MCF 10A (cell line): ENCODE measurements at regions not wholly inside any gene's neighbourhood (a gene's known extent, or its start where the extent isn't known, plus 50 kb on each side); places are given as distances from the start of the nearest gene placed in this dataset.
A peak's percentile ranks its signal among the peaks of the same experiment; 100 is the strongest.

Source experiments
- BruUV-seq: library from RNA; stranded (reverse); fragments of 400-500 nt; replicated peaks from 2 replicates; lab custom pipeline; 2021; lab: Mats Ljungman, UMichigan
- CTCF ChIA-PET: fragments of 300-600 bp; sonication (Branson Sonifier 250); formaldehyde crosslinking; extraction: SDS; loops from one replicate; lab custom pipeline; 2021; ENCODE audit warnings: antibody characterized with exemption, inconsistent platforms; lab: Yijun Ruan, JAX
- POLR2A ChIA-PET: fragments of 300-600, 350-650 bp; sonication (Branson Sonifier 250); formaldehyde crosslinking; extraction: SDS; loops from one replicate; lab custom pipeline; 2020; ENCODE audit warnings: antibody characterized with exemption, inconsistent platforms; lab: Yijun Ruan, JAX
- DNase-seq: peaks from one replicate; pipeline ENCODE4 v3.0.0-alpha.2; 2018; ENCODE audit not compliant: unreplicated experiment
- H3K27ac Mint-ChIP-seq: one replicate; pipeline ENCODE4 v1.8.0; 2022; ENCODE audit warnings: mild to moderate bottlenecking, low read depth, mixed read lengths; ENCODE audit not compliant: unreplicated experiment
- H3K27me3 Mint-ChIP-seq: one replicate; pipeline ENCODE4 v1.8.0; 2022; ENCODE audit warnings: mixed read lengths; ENCODE audit not compliant: insufficient read depth, unreplicated experiment
- H3K36me3 Mint-ChIP-seq: one replicate; pipeline ENCODE4 v1.8.0; 2022; ENCODE audit warnings: mild to moderate bottlenecking, moderate library complexity, mixed read lengths; ENCODE audit not compliant: insufficient read depth, unreplicated experiment
- H3K4me1 Mint-ChIP-seq: one replicate; pipeline ENCODE4 v1.8.0; 2022; ENCODE audit warnings: mixed read lengths; ENCODE audit not compliant: insufficient read depth, unreplicated experiment
- H3K4me3 Mint-ChIP-seq: one replicate; pipeline ENCODE4 v1.8.0; 2022; ENCODE audit warnings: mild to moderate bottlenecking, moderate library complexity, mixed read lengths; ENCODE audit not compliant: unreplicated experiment
- H3K9me3 Mint-ChIP-seq: one replicate; pipeline ENCODE4 v1.8.0; 2022; ENCODE audit warnings: mixed read lengths; ENCODE audit not compliant: unreplicated experiment
- CTCF ChIP-seq: fragments of 200-600 bp; IDR thresholded peaks from one replicate; pipeline ENCODE4 v1.8.0; 2022; ENCODE audit warnings: antibody characterized with exemption, mild to moderate bottlenecking; ENCODE audit not compliant: unreplicated experiment
- intact Hi-C: fragments of 100-400 bp; cut with micrococcal nuclease; formaldehyde crosslinking; loops from 2 replicates; pipeline ENCODE4 v1.14.1; 2022

GRCh38 chr4:30600246-30601017 lies 119.7 kb upstream of the PCDH7 start:
- intact Hi-C loops: no loop called here

GRCh38 chr4:30601070-30601865 lies 118.9 kb upstream of the PCDH7 start:
- Mint-ChIP-seq H3K4me3 (no peak overlapping the region), H3K36me3 (no peaks in the 10 kb centered on the region), H3K27me3 (no peaks in the 10 kb centered on the region), H3K4me1 (no peaks in the 10 kb centered on the region), H3K9me3 (no peaks in the 10 kb centered on the region), H3K27ac (no peak overlapping the region)
- intact Hi-C loops: no loop called here
- no peak for DNase-seq
- no TSS peak for BruUV-seq
- ChIA-PET POLR2A (interaction anchor here (1.0 kb wide), 1 partner anchor 13 kb away, joined by 3 read pairs; no protein-coding TSS in a partner anchor), CTCF (no interaction called here)
- no peak for TF ChIP-seq CTCF

More at GRCh38 chr4:30600246-30601017, 119.7 kb upstream of the PCDH7 start:
- no TSS peak for BruUV-seq
- no peaks in the 10 kb centered on the region for H3K9me3 Mint-ChIP-seq
- no peak overlapping the region for H3K27ac Mint-ChIP-seq
- H3K4me3 Mint-ChIP-seq: no peak overlapping the region
- no peak for TF ChIP-seq CTCF
- DNase-seq: peak; percentile 59
- ChIA-PET CTCF (no interaction called here), POLR2A (no interaction called here)
- H3K36me3 Mint-ChIP-seq: no peaks in the 10 kb centered on the region
- no peaks in the 10 kb centered on the region for H3K27me3 Mint-ChIP-seq
- no peaks in the 10 kb centered on the region for H3K4me1 Mint-ChIP-seq

GRCh38 chr4:30605616-30606190 lies 114.5 kb upstream of the PCDH7 start:
- H3K4me3 Mint-ChIP-seq: no peak overlapping the region
- no peaks in the 10 kb centered on the region for H3K36me3 Mint-ChIP-seq
- POLR2A ChIA-PET: no interaction called here
- no peak for TF ChIP-seq CTCF
- H3K9me3 Mint-ChIP-seq: no peaks in the 10 kb centered on the region
- no peak for DNase-seq
- H3K27me3 Mint-ChIP-seq: no peaks in the 10 kb centered on the region
- BruUV-seq: no TSS peak
- H3K4me1 Mint-ChIP-seq: no peaks in the 10 kb centered on the region
- intact Hi-C loops: no loop called here
- CTCF ChIA-PET: interaction anchor here (0.6 to 1.0 kb wide), 2 partner anchors 12 to 30 kb away, joined by 3 to 4 read pairs; no protein-coding TSS in a partner anchor
- no peak overlapping the region for H3K27ac Mint-ChIP-seq

GRCh38 chr4:30610361-30610760 lies 109.8 kb upstream of the PCDH7 start:
- Mint-ChIP-seq H3K27ac (no peak overlapping the region), H3K4me3 (no peak overlapping the region), H3K9me3 (no peaks in the 10 kb centered on the region), H3K4me1 (no peaks in the 10 kb centered on the region), H3K27me3 (no peaks in the 10 kb centered on the region), H3K36me3 (no peaks in the 10 kb centered on the region)
- POLR2A ChIA-PET: no interaction called here
- CTCF ChIA-PET: no interaction called here
- no peak for TF ChIP-seq CTCF
- no peak for DNase-seq
- no TSS peak for BruUV-seq
- intact Hi-C loops: no loop called here
